Cardiac muscle cell (in vitro differentiated cells and primary cell): ENCODE measurements at regions not wholly inside any gene's neighbourhood (a gene's known extent, or its start where the extent isn't known, plus 50 kb on each side); places are given as distances from the start of the nearest gene placed in this dataset.

ENCODE experiments used
- DNase-seq, 2 donors: peaks; one replicate each; pipeline versions ENCODE4 v3.0.0 to v3.0.0-alpha.2; 2010 to 2017; ENCODE audit warnings: low read depth in 1 of 2, low spot score in 1 of 2
- H3K27ac ChIP-seq: fragments of 200-600 bp; sonication (generic); 2 replicates; pipeline ENCODE4 v1.5.1; 2016
- H3K27me3 ChIP-seq: fragments of 200-600 bp; sonication (generic); 2 replicates; pipeline ENCODE4 v1.6.0; 2016; ENCODE audit warnings: control low read depth
- H3K36me3 ChIP-seq: fragments of 200-600 bp; sonication (generic); 2 replicates; pipeline ENCODE4 v1.5.1; 2016; ENCODE audit warnings: control low read depth
- H3K4me1 ChIP-seq: fragments of 200-600 bp; sonication (generic); 2 replicates; pipeline ENCODE4 v1.8.1; 2017; ENCODE audit warnings: low read depth, mild to moderate bottlenecking, mixed run types
- H3K4me3 ChIP-seq: fragments of 200-600 bp; sonication (generic); 2 replicates; pipeline ENCODE4 v1.5.1; 2016; ENCODE audit warnings: mild to moderate bottlenecking
- H3K9me3 ChIP-seq: fragments of 200-600 bp; sonication (generic); 2 replicates; pipeline ENCODE4 v1.5.1; 2017; ENCODE audit warnings: low read depth, mild to moderate bottlenecking, control low read depth
- CTCF ChIP-seq: IDR thresholded peaks from 2 replicates; pipeline ENCODE4 v1.5.1; 2012; ENCODE audit warnings: low read depth, mild to moderate bottlenecking, low read length

GRCh38 chr2:177332992-177333388 lies 59.6 kb upstream of the AGPS start:
- peaks cover 3% of the 10 kb centered on the region for H3K4me1 ChIP-seq
- no peak for TF ChIP-seq CTCF
- H3K27ac ChIP-seq: peak overlapping the region; percentile 8
- no peaks in the 10 kb centered on the region for H3K36me3 ChIP-seq
- no peaks in the 10 kb centered on the region for H3K27me3 ChIP-seq
- DNase-seq: no peak
- H3K9me3 ChIP-seq: no peaks in the 10 kb centered on the region
- no peak overlapping the region for H3K4me3 ChIP-seq

GRCh38 chr2:177334940-177335543 lies 57.5 kb upstream of the AGPS start:
- H3K9me3 ChIP-seq: no peaks in the 10 kb centered on the region
- DNase-seq: peak; percentile 65 to 72
- no peaks in the 10 kb centered on the region for H3K27me3 ChIP-seq
- H3K27ac ChIP-seq: no peak overlapping the region
- TF ChIP-seq CTCF: peak; percentile 91
- H3K36me3 ChIP-seq: no peaks in the 10 kb centered on the region
- H3K4me1 ChIP-seq: peaks cover 3% of the 10 kb centered on the region
- H3K4me3 ChIP-seq: no peak overlapping the region

DNA sequence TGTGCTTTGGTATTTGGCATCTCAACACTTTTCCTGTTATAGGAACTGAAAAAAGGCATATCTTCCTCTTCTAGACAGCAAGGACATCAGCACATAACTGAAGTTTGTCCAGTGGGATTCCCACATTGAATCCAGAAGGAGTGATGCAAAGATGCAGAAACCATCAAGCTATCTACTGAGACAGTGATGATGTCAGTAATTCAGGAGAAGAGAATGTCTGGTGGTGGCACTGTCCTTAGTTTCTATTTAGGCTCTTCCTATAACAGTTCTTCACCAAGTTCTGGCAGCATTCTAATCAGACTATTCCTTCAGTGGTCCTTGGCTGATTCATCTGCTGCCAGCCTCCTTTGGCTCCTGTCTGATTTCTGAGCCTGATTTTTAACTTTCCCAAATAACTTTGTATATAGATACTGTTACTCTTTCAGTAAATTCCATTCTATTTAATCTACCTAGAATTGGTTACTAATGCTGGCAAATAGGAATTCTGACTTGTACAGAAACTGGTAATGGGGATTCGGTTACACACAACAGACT lies 56.6 kb upstream of the AGPS start:
- no peaks in the 10 kb centered on the region for H3K27me3 ChIP-seq
- H3K27ac ChIP-seq: no peak overlapping the region
- no peaks in the 10 kb centered on the region for H3K9me3 ChIP-seq
- TF ChIP-seq CTCF: no peak
- no peak overlapping the region for H3K4me3 ChIP-seq
- DNase-seq: no peak
- peaks cover 3% of the 10 kb centered on the region for H3K4me1 ChIP-seq
- H3K36me3 ChIP-seq: no peaks in the 10 kb centered on the region

- TF ChIP-seq CTCF: no peak
- Histone ChIP-seq H3K9me3 (no peaks in the 10 kb centered on the region), H3K36me3 (no peaks in the 10 kb centered on the region), H3K27ac (no peak overlapping the region), H3K27me3 (no peaks in the 10 kb centered on the region), H3K4me3 (no peak overlapping the region), H3K4me1 (no peaks in the 10 kb centered on the region)
- DNase-seq: peak in 1 of 2 donors; percentile 71
Measured at GRCh38 chr2:177338177-177338721, 54.3 kb upstream of the AGPS start.

DNA sequence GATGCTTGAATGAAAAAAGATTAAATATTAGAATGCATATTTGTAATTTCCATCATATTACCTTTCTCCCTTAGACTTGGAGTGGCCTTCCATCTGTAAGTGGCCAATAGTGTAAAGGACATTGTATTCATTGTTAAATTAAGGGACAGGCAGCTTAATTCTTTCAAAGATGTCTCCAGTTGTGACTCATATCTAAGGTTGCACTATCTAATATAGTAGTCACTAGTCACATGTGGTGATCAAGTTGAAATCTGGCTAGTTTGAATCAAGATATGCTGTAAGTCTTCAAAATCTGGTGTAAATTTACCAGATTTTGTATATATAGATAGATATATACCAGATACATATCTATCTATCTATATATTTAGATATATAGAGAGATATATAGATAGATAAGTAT lies 52.4 kb upstream of the AGPS start:
- DNase-seq: no peak

More for the DNA sequence above, 52.4 kb upstream of the AGPS start:
- Histone ChIP-seq H3K36me3 (no peaks in the 10 kb centered on the region), H3K27ac (no peak overlapping the region), H3K4me1 (no peaks in the 10 kb centered on the region), H3K27me3 (no peaks in the 10 kb centered on the region), H3K9me3 (no peaks in the 10 kb centered on the region), H3K4me3 (no peak overlapping the region)
- TF ChIP-seq CTCF: no peak
